HFF-Myc (cell line): ENCODE measurements at regions not wholly inside any gene's neighbourhood (a gene's known extent, or its start where the extent isn't known, plus 50 kb on each side); places are given as distances from the start of the nearest gene placed in this dataset.
"Not testable (repeated sequence)": the region's sequence is repeated elsewhere in the genome, so short reads cannot be mapped to it uniquely, and the experiment has no call there.

Source experiments
- DNase-seq: peaks from one replicate; pipeline ENCODE4 v3.0.0-alpha.2; 2011; ENCODE audit warnings: low read depth; ENCODE audit errors: extremely low read depth
- H3K4me3 ChIP-seq: replicated peaks from 2 replicates; pipeline ENCODE4 v1.5.1; 2011; ENCODE audit warnings: low read depth, mild to moderate bottlenecking, control low read depth, low read length
- CTCF ChIP-seq: IDR thresholded peaks from 2 replicates; pipeline ENCODE4 v1.5.1; 2012; ENCODE audit warnings: mild to moderate bottlenecking, low read depth, low read length, control low read depth; ENCODE audit errors: missing control alignments

GRCh38 chr18:76613755-76614120 is 118.7 kb upstream of the ZNF516 start:
- TF ChIP-seq CTCF, result no peak
- no peak for DNase-seq
- H3K4me3 ChIP-seq, result no peak overlapping the region

DNA sequence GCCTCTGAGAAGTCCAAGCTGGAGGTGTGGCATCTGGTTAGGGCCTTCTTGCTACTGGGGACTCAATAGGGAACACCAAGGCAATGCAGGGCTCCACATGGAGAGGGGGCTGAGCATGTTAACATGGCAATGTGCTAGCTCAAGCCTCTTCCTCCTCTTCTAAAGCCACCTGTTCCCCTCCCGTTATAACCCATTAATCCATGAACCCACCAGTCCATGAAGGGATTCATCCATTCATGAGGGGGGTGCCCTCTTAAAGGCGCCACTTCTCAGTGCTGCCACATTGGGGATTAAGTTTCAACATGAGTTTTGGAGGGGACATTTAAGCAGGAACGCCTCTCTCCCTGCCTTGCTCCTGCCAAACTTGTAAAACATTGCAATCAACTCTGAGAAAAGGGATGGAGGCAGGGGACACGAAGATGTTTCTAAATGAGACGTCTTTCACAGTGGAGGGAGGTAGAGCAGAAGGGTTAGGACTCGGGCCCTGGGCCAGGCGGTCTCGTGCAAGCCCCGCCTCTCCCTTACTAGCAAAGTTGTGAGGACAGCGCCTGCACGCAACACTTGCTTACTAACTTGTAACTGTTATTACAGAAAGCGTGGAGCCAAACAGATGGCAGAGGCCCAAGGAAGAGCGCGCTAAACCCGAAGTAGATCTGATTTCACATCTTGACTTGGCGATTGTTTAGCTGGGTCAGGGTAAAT is 118.2 kb upstream of the ZNF516 start:
- no peak overlapping the region for H3K4me3 ChIP-seq
- no peak for TF ChIP-seq CTCF
- DNase-seq, result no peak

DNA sequence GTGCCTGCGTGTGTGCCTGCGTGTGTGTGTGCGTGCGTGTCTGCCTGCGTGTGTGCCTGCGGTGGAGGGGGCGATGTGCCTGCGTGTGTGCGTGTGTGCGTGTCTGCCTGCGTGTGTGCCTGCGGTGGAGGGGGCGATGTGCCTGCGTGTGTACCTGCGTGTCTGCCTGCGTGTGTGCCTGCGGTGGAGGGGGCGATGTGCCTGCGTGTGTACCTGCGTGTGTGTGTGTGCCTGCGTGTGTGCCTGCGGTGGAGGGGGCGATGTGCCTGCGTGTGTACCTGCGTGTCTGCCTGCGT is 116.7 kb upstream of the ZNF516 start:
- not testable (repeated sequence) for DNase-seq, H3K4me3 ChIP-seq

DNA sequence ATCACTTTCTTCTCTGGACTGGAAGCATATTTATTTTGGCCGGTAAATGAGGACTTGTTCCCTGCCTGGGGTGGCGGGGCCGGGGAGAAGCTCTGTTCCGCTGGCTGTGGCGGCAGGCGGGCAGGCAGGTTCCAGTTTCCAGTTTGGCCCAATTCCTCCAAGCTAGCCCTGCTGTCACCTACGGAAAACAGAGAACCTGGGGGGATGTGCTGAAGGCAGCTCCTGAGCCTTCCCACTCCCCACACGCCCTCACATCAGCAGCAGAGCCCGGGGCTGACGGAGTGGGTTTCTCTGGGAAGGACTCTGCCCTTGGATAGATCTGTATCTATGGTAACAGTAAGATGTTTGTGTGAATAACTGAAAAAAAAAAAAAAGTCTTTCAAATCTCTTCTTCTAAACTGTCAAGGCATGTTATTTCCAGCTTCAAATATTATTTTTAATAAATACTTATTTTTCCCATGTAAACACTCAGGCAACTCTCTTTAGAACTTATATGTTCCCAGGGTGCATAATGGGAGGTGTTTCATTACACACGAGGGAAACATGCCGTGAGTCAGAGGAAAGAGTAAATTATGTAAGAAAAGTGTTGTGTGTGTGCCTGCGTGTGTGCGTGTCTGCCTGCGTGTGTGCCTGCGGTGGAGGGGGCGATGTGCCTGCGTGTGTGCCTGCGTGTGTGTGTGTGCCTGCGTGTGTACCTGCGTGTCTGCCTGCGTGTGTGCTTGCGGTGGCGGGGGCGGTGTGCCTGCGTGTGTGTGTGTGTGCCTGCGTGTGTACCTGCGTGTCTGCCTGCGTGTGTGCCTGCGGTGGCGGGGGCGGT is 116.1 kb upstream of the ZNF516 start:
- TF ChIP-seq CTCF, result no peak
- no peak overlapping the region for H3K4me3 ChIP-seq
- no peak for DNase-seq

DNA sequence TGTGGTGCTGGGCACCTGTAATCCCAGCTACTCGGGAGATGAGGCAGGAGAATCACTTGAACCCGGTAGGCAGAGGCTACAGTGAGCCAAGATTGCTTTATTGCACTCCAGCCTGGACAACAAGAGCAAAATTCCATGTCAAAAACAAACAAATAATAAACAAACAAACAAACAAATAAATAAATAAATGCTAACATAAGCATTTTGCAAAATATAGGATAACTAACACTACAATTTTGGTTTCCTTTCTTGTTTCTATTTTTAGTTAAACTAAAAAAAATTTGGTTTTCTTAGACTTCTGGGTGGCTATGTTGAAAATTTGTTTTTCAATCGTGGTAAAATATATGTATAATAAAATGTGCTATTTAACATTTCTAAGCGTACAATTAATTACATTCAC is 115.0 kb upstream of the ZNF516 start:
- DNase-seq, result no peak
- TF ChIP-seq CTCF, result no peak
- no peak overlapping the region for H3K4me3 ChIP-seq

DNA sequence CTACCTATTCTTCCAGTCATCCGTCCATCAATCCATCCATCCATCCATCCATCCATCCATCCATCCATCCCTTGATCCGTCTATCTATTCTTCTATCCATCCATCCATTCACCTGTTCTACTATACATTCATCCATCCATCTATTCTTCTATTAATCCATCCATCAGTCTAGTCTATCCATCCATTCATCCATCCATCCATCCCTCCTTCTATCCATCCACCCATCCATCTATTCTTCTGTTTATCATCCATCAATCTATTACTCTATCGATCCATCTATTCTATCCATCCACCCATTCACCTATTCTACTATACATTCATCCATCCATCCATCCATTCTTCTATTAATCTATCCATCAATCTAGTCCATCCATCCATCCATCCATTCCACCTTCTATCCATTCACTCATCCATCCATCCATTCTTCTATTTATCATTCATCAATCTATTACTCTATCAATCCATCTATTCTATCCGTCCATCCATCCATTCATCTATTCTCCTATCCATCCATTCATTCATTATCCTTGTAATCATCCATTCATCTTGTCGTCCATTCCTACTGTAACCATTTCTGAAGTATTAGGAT is 110.4 kb upstream of the ZNF516 start:
- DNase-seq, result no peak
- no peak for TF ChIP-seq CTCF
- H3K4me3 ChIP-seq, result no peak overlapping the region

- DNase-seq, result no peak
- H3K4me3 ChIP-seq, result no peak overlapping the region
- TF ChIP-seq CTCF, result no peak
Measured at GRCh38 chr18:76604935-76605240, 109.8 kb upstream of the ZNF516 start.
